ENCODE measurements at regions not wholly inside any gene's neighbourhood (a gene's known extent, or its start where the extent isn't known, plus 50 kb on each side); places are given as distances from the start of the nearest gene placed in this dataset.
"Not testable (repeated sequence)": the region's sequence is repeated elsewhere in the genome, so short reads cannot be mapped to it uniquely, and the experiment has no call there.

- no peak for DNase-seq (ENCODE audit: low read depth in 2 of 2)
- H3K4me3 ChIP-seq (replicated peaks in 1 of 2; ENCODE audit: low read depth in 2 of 2, low read length in 2 of 2), result no peak overlapping the region
- TF ChIP-seq CTCF (IDR thresholded peaks at IDR 0.05; ENCODE audit: low read depth, low read length), result no peak
Observed at GRCh38 chr4:135948797-135949196, 1583.5 kb downstream of the PCDH18 start.

DNA sequence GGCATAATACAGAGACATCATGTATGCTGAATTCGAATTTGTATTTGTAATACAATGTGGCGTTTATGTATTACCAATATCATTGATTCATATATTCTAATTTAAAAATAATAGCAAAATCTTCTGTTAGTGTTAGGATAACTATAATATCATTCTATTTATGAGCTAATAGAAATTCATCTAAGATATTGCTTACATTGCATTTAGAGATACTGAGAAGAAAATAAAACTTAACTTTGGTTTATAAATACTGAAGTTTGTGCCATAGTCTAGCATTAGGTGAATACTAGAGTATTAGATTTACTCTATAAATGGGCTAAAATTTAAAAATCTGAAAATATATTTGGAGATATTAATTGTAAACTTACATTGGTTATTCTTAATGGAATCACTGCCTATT is 1590.6 kb downstream of the PCDH18 start:
- no peak overlapping the region for H3K4me3 ChIP-seq (replicated peaks in 1 of 2; ENCODE audit: low read depth in 2 of 2, low read length in 2 of 2)
- no peak for TF ChIP-seq CTCF (IDR thresholded peaks at IDR 0.05; ENCODE audit: low read depth, low read length)
- no peak for DNase-seq (ENCODE audit: low read depth in 2 of 2)

DNA sequence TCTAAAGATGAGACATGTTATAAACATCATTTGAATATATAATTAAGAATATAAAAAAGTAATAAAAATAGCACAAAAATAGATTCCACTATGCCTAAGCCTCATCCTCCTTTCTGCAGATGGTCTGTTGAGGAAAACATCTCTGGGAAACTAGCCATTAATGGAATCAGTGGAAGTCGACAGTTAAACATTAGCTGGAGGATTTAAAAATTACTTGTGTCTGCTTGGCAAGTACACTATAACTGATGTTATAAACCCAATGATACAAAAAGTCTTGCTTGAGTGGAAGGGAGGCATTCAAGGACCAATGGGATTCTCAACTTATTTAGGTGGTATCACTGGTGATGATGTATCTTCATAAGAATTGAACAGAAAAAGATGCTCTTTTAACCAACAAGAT is 1598.3 kb downstream of the PCDH18 start:
- no peak for TF ChIP-seq CTCF (IDR thresholded peaks at IDR 0.05; ENCODE audit: low read depth, low read length)
- H3K4me3 ChIP-seq (replicated peaks in 1 of 2; ENCODE audit: low read depth in 2 of 2, low read length in 2 of 2), result no peak overlapping the region
- DNase-seq (ENCODE audit: low read depth in 2 of 2), result no peak

DNA sequence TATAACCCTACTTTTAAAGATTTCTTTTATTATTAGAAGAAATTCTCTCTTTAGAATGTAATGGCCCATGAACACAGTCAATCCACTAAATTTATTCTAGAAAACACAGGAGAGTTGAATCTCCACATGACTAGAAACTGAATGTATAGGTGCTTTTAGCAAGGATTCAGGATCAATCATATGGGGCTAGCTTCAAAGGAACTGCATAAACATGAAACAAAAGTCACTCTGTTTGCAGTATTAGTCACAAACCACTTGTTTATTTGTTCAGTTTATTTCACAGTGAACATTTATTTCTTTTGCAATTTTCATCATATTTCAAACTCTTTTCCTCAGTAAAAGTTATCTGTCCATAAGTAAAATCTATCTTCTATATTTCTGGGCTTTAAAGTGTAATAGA is 1604.6 kb downstream of the PCDH18 start:
- no peak for TF ChIP-seq CTCF (IDR thresholded peaks at IDR 0.05; ENCODE audit: low read depth, low read length)
- no peak for DNase-seq (ENCODE audit: low read depth in 2 of 2)
- no peak overlapping the region for H3K4me3 ChIP-seq (replicated peaks in 1 of 2; ENCODE audit: low read depth in 2 of 2, low read length in 2 of 2)

DNA sequence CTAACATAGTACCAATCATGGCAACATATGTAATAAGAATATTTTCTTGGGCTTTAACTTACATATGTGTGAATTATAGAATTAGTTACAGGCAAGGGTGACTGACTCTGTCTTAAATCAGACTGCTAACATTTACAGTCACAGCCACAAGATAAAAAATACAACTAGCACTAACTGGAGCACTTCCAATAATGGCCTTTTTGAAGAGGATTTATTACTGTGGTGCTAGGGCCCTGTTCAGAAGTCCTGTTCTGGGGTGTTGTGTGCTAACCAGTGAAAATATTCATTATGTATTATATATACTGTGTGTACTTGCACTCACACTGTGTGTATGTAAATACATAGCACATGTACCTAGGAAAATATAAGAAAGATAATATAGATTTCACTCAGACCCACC is 1611.2 kb downstream of the PCDH18 start:
- no peak overlapping the region for H3K4me3 ChIP-seq (replicated peaks in 1 of 2; ENCODE audit: low read depth in 2 of 2, low read length in 2 of 2)
- DNase-seq (ENCODE audit: low read depth in 2 of 2), result no peak
- TF ChIP-seq CTCF (IDR thresholded peaks at IDR 0.05; ENCODE audit: low read depth, low read length), result no peak

GRCh38 chr4:135917011-135917410 is 1615.3 kb downstream of the PCDH18 start:
- peak in 1 of 2 donors; percentile 7 for DNase-seq (ENCODE audit: low read depth in 2 of 2)
- TF ChIP-seq CTCF (IDR thresholded peaks at IDR 0.05; ENCODE audit: low read depth, low read length), result no peak
- no peak overlapping the region for H3K4me3 ChIP-seq (replicated peaks in 1 of 2; ENCODE audit: low read depth in 2 of 2, low read length in 2 of 2)

DNA sequence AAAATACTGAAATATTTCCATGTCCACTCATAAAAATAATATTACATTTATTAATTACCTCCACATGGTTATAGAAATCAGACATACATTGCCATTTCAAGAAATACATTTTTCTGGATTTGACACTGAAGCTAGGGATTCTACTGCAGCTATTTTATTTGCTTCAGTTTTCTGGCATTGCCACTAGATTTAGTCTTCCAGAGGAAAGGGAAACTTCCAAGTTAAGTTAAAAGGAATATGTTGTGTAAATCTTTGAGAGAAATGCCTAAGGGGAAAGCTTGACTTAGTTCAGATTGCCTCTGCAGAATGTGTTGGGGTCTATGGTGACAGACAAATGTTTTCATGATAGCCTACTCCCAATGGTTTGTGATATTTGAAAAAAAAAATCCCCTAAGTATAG is 1631.3 kb downstream of the PCDH18 start:
- H3K4me3 ChIP-seq (replicated peaks in 1 of 2; ENCODE audit: low read depth in 2 of 2, low read length in 2 of 2), result no peak overlapping the region
- TF ChIP-seq CTCF (IDR thresholded peaks at IDR 0.05; ENCODE audit: low read depth, low read length), result no peak
- DNase-seq (ENCODE audit: low read depth in 2 of 2), result no peak

GRCh38 chr4:135864304-135864703 is 1662.7 kb upstream of the PABPC4L start:
- H3K4me3 ChIP-seq (replicated peaks in 1 of 2; ENCODE audit: low read depth in 2 of 2, low read length in 2 of 2); DNase-seq (ENCODE audit: low read depth in 2 of 2): not testable (repeated sequence)

Measured in cardiac fibroblast (primary cell).